SIG-M5 treated with dmso at 0.1 percent for 504 hours (cell line): ENCODE measurements at regions not wholly inside any gene's neighbourhood (a gene's known extent, or its start where the extent isn't known, plus 50 kb on each side); places are given as distances from the start of the nearest gene placed in this dataset.
A peak's percentile ranks its signal among the peaks of the same experiment; 100 is the strongest.
"Not testable (repeated sequence)": the region's sequence is repeated elsewhere in the genome, so short reads cannot be mapped to it uniquely, and the experiment has no call there.

ENCODE experiments used
- DNase-seq: peaks from one replicate; lab custom pipeline; 2025; ENCODE audit not compliant: unreplicated experiment; lab: John Stamatoyannopoulos, UW

GRCh38 chr16:55015181-55015913, 84.7 kb downstream of the IRX5 start:
- no peak for DNase-seq

GRCh38 chr16:55016515-55016914, 85.8 kb downstream of the IRX5 start:
- no peak for DNase-seq

GRCh38 chr16:55017321-55017720, 86.7 kb downstream of the IRX5 start:
- DNase-seq, result no peak

GRCh38 chr16:55018881-55019280, 88.2 kb downstream of the IRX5 start:
- DNase-seq, result no peak

GRCh38 chr16:55019419-55020131, 88.9 kb downstream of the IRX5 start:
- DNase-seq, result no peak

GRCh38 chr16:55021595-55022475, 91.2 kb downstream of the IRX5 start:
- DNase-seq, result peak; percentile 18

- not testable (repeated sequence) for DNase-seq
These were observed 96.6 kb downstream of the IRX5 start for GRCh38 chr16:55027260-55027659.

GRCh38 chr16:55029509-55029908, 98.8 kb downstream of the IRX5 start:
- DNase-seq, result no peak

GRCh38 chr16:55030944-55031343, 100.3 kb downstream of the IRX5 start:
- DNase-seq, result no peak

- DNase-seq, result no peak
These were observed 100.8 kb downstream of the IRX5 start for GRCh38 chr16:55031481-55031880.

GRCh38 chr16:55033225-55034156, 102.8 kb downstream of the IRX5 start:
- DNase-seq, result no peak

- DNase-seq, result no peak
These were observed 104.4 kb downstream of the IRX5 start for GRCh38 chr16:55035029-55035428.

GRCh38 chr16:55035956-55036355, 105.3 kb downstream of the IRX5 start:
- DNase-seq, result no peak

- DNase-seq, result no peak
These were observed 105.7 kb downstream of the IRX5 start for GRCh38 chr16:55036371-55036821.

GRCh38 chr16:55037046-55037445, 106.4 kb downstream of the IRX5 start:
- DNase-seq, result no peak

- DNase-seq, result no peak
These were observed 107.3 kb downstream of the IRX5 start for GRCh38 chr16:55037966-55038365.

GRCh38 chr16:55039042-55039441, 108.4 kb downstream of the IRX5 start:
- no peak for DNase-seq

GRCh38 chr16:55039511-55039910, 108.8 kb downstream of the IRX5 start:
- DNase-seq, result no peak

- DNase-seq, result no peak
These were observed 109.3 kb downstream of the IRX5 start for GRCh38 chr16:55039931-55040330.

GRCh38 chr16:55040366-55041086, 109.9 kb downstream of the IRX5 start:
- no peak for DNase-seq
